ENCODE measurements at regions not wholly inside any gene's neighbourhood (a gene's known extent, or its start where the extent isn't known, plus 50 kb on each side); places are given as distances from the start of the nearest gene placed in this dataset.

GRCh38 chr18:40955351-40955750 lies 999.7 kb upstream of the PIK3C3 start:
- TF ChIP-seq CTCF (IDR thresholded peaks at IDR 0.05; ENCODE audit: control extremely low read depth in 1 of 3, insufficient read depth in 1 of 3, low read depth in 1 of 3, low read length in 3 of 3) (no peak), CREB1 (IDR thresholded peaks at IDR 0.05) (no peak), RFX5 (IDR thresholded peaks at IDR 0.05; ENCODE audit: borderline replicate concordance, low read depth, low read length) (no peak), HDAC2 (IDR thresholded peaks at IDR 0.05; ENCODE audit: borderline replicate concordance in 1 of 2, low read depth in 2 of 2, low read length in 2 of 2) (no peak), RXRA (IDR thresholded peaks at IDR 0.05; ENCODE audit: insufficient read depth, low read depth, low read length) (no peak), POLR2A (IDR thresholded peaks at IDR 0.05; ENCODE audit: control extremely low read depth in 1 of 2, low read depth in 2 of 2, low read length in 2 of 2) (no peak), TAF1 (IDR thresholded peaks at IDR 0.05; ENCODE audit: low read depth, low read length) (no peak), JUND (IDR thresholded peaks at IDR 0.05; ENCODE audit: low read length) (no peak), EP300 (IDR thresholded peaks at IDR 0.05; ENCODE audit: borderline replicate concordance in 1 of 2, low read depth in 2 of 2, low read length in 2 of 2) (no peak), POLR2AphosphoS5 (IDR thresholded peaks at IDR 0.05; ENCODE audit: low read depth, low read length) (no peak), HDAC6 (IDR thresholded peaks at IDR 0.05; ENCODE audit: low read depth, low read length) (no peak), EGR1 (IDR thresholded peaks at IDR 0.05; ENCODE audit: borderline replicate concordance, low read depth, low read length) (no peak), CTBP2 (IDR thresholded peaks at IDR 0.05; ENCODE audit: borderline replicate concordance, insufficient read depth, insufficient read length, low read length) (no peak), MAX (IDR thresholded peaks at IDR 0.05) (no peak)

All from H1 (cell line).